ENCODE measurements at regions not wholly inside any gene's neighbourhood (a gene's known extent, or its start where the extent isn't known, plus 50 kb on each side); places are given as distances from the start of the nearest gene placed in this dataset.
"Not testable (repeated sequence)": the region's sequence is repeated elsewhere in the genome, so short reads cannot be mapped to it uniquely, and the experiment has no call there.

DNA sequence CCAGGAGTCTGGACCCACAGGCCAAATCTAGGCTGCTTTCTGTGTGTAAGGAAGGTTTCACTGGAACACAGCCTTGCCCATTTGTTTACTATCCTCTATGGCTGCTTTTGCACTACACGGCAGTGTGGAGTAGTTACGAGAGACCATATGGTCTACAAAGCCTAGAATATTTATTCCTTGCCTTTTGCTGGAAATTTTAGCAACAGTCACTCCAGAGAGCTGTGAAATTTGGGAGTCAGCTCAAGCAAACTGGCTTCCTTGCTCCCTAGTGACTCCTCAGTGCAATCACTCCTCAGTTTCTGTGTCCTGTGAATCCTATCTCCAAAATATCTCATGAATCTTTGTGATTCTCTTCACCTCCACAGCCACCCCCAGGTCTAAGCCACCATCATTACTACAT, 99.0 kb upstream of the CPEB2 start:
- Mint-ChIP-seq H3K9me3 (peaks cover 2% of the 10 kb centered on the region), H3K27me3 (peaks cover 0 to 10% of the 10 kb centered on the region in 2 donors), H3K36me3 (peaks cover under 1% of the 10 kb centered on the region), H3K4me1 (ENCODE audit: low read depth in 2 of 2) (peaks cover 6 to 7% of the 10 kb centered on the region in 2 donors), H3K27ac (no peak overlapping the region), H3K4me3 (no peak overlapping the region)
- DNase-seq (ENCODE audit: low spot score) = no peak
- ATAC-seq = no peak

- Mint-ChIP-seq H3K4me1 (ENCODE audit: low read depth in 2 of 2) (peaks cover 6 to 7% of the 10 kb centered on the region in 2 donors), H3K27ac (no peak overlapping the region), H3K4me3 (no peak overlapping the region), H3K27me3 (peaks cover 18 to 28% of the 10 kb centered on the region in 2 donors), H3K9me3 (peaks cover 2% of the 10 kb centered on the region), H3K36me3 (no peaks in the 10 kb centered on the region)
- DNase-seq (ENCODE audit: low spot score) (no peak), ATAC-seq (peak in 1 of 2 donors; percentile 44)
Measured at GRCh38 chr4:14906805-14907204, 95.5 kb upstream of the CPEB2 start.

GRCh38 chr4:14908635-14909034, 93.6 kb upstream of the CPEB2 start:
- DNase-seq (ENCODE audit: low spot score) = no peak
- no peak overlapping the region for H3K4me3 Mint-ChIP-seq
- H3K27me3 Mint-ChIP-seq = peaks cover 18 to 25% of the 10 kb centered on the region in 2 donors
- peaks cover 2% of the 10 kb centered on the region for H3K9me3 Mint-ChIP-seq
- H3K36me3 Mint-ChIP-seq = no peaks in the 10 kb centered on the region
- no peak overlapping the region for H3K27ac Mint-ChIP-seq
- no peak for ATAC-seq
- H3K4me1 Mint-ChIP-seq (ENCODE audit: low read depth in 2 of 2) = peaks cover 6 to 7% of the 10 kb centered on the region in 2 donors

GRCh38 chr4:14910411-14910810, 91.9 kb upstream of the CPEB2 start:
- Mint-ChIP-seq H3K27ac (no peak overlapping the region), H3K4me1 (ENCODE audit: low read depth in 2 of 2) (peaks cover 6 to 7% of the 10 kb centered on the region in 2 donors), H3K36me3 (no peaks in the 10 kb centered on the region), H3K9me3 (peaks cover 2% of the 10 kb centered on the region), H3K4me3 (no peak overlapping the region), H3K27me3 (peaks cover 18 to 20% of the 10 kb centered on the region in 2 donors)
- ATAC-seq (no peak), DNase-seq (ENCODE audit: low spot score) (no peak)

DNA sequence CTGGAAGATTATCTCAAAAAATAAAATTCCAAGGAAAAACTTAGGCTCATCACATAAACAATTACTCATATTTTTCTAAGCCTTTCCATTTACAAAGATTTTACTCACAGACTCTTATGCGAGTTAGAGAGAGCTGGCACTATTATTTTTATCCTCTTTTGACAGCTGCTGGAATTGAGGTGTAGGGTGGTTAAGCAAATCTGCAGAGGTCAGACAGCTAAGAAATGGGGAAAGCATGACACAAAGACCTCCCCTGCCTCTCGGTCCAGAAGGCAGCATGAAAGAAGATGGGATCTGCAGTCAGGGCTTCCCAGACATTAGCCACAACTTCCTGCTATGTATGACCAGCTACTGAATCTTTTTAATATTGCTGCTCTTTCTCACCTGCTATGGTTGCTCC, 89.9 kb upstream of the CPEB2 start:
- Mint-ChIP-seq H3K4me1 (ENCODE audit: low read depth in 2 of 2) (peaks cover 0 to 3% of the 10 kb centered on the region in 2 donors), H3K9me3 (no peaks in the 10 kb centered on the region), H3K27ac (no peak overlapping the region), H3K27me3 (peaks cover 21 to 33% of the 10 kb centered on the region in 2 donors), H3K36me3 (no peaks in the 10 kb centered on the region), H3K4me3 (no peak overlapping the region)
- no peak for DNase-seq (ENCODE audit: low spot score)
- no peak for ATAC-seq

DNA sequence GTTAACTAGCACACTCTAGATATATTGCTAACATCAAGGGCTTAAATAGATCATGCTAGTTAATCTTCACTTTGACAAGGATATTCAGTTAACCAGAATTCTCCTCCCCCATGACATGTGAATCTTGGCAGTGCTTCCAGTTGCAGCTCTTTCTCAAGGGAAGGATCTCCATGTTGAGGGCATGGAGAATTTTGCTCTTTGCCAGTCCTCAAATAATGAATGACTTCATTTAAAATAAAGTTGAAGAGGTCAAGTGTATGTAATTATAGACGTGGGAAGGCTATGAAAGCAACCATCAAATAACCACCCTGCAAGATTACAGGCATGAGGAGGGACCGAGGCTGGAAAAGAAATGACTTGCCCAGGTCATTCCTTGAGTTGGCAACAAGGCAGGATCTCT, 87.3 kb upstream of the CPEB2 start:
- H3K4me3 Mint-ChIP-seq = no peak overlapping the region
- no peak for ATAC-seq

GRCh38 chr4:14916554-14917297, 85.6 kb upstream of the CPEB2 start:
- peaks cover 3 to 12% of the 10 kb centered on the region in 2 donors for H3K27me3 Mint-ChIP-seq
- H3K4me3 Mint-ChIP-seq = no peak overlapping the region
- H3K27ac Mint-ChIP-seq = no peak overlapping the region
- no peak for DNase-seq (ENCODE audit: low spot score)
- no peak for ATAC-seq
- no peaks in the 10 kb centered on the region for H3K9me3 Mint-ChIP-seq
- H3K36me3 Mint-ChIP-seq = no peaks in the 10 kb centered on the region
- no peaks in the 10 kb centered on the region for H3K4me1 Mint-ChIP-seq (ENCODE audit: low read depth in 2 of 2)

More for the DNA sequence above, 87.3 kb upstream of the CPEB2 start:
- Mint-ChIP-seq H3K9me3 (no peaks in the 10 kb centered on the region), H3K27ac (no peak overlapping the region), H3K4me1 (ENCODE audit: low read depth in 2 of 2) (no peaks in the 10 kb centered on the region), H3K27me3 (peaks cover 11 to 22% of the 10 kb centered on the region in 2 donors), H3K36me3 (no peaks in the 10 kb centered on the region)
- DNase-seq (ENCODE audit: low spot score) = no peak

- Mint-ChIP-seq H3K36me3 (no peaks in the 10 kb centered on the region), H3K9me3 (no peaks in the 10 kb centered on the region), H3K27ac (no peak overlapping the region), H3K4me1 (ENCODE audit: low read depth in 2 of 2) (no peaks in the 10 kb centered on the region), H3K4me3 (no peak overlapping the region), H3K27me3 (peaks cover 3 to 12% of the 10 kb centered on the region in 2 donors)
- no peak for ATAC-seq
- no peak for DNase-seq (ENCODE audit: low spot score)
Measured at GRCh38 chr4:14917298-14917633, 85.0 kb upstream of the CPEB2 start.

GRCh38 chr4:14918336-14918735, 83.9 kb upstream of the CPEB2 start:
- Mint-ChIP-seq H3K27ac (no peak overlapping the region), H3K4me3 (no peak overlapping the region), H3K27me3 (peaks cover 3 to 12% of the 10 kb centered on the region in 2 donors), H3K9me3 (no peaks in the 10 kb centered on the region), H3K36me3 (no peaks in the 10 kb centered on the region), H3K4me1 (ENCODE audit: low read depth in 2 of 2) (no peaks in the 10 kb centered on the region)
- no peak for ATAC-seq
- no peak for DNase-seq (ENCODE audit: low spot score)

- H3K36me3 Mint-ChIP-seq = no peaks in the 10 kb centered on the region
- peaks cover 3 to 12% of the 10 kb centered on the region in 2 donors for H3K27me3 Mint-ChIP-seq
- H3K4me3 Mint-ChIP-seq = no peak overlapping the region
- H3K27ac Mint-ChIP-seq = no peak overlapping the region
- no peaks in the 10 kb centered on the region for H3K9me3 Mint-ChIP-seq
- ATAC-seq (peak; percentile 18 to 29), DNase-seq (ENCODE audit: low spot score) (no peak)
- no peaks in the 10 kb centered on the region for H3K4me1 Mint-ChIP-seq (ENCODE audit: low read depth in 2 of 2)
Measured at GRCh38 chr4:14919785-14920184, 82.5 kb upstream of the CPEB2 start.

- peak; percentile 11 to 58 for ATAC-seq
- no peaks in the 10 kb centered on the region for H3K36me3 Mint-ChIP-seq
- no peak for DNase-seq (ENCODE audit: low spot score)
Measured at GRCh38 chr4:14920237-14920636, 82.0 kb upstream of the CPEB2 start.

DNA sequence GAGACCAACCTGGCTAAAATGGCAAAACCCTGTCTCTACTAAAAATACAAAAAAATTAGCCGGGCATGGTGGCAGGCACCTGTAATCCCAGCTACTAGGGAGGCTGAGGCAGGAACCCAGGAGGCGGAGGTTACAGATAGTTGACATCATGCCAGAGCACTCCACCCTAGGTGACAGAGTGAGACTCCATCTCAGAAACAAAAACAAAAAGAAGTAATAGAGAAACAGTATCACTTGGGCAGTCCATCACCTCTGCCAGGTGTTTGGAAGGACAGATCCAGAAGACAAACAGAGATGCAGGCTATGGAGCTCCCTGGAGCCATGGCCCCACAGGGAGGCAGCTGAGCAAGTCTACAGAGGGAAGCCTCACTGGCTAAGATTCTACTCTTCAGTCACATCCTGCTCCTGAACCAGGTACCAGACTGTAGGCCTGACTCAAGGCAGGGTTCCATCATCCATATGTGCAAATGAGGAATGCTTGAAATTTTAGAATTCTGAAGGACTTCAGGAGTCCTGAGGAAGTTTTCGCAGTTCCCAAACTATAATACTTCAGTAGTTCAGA, 81.4 kb upstream of the CPEB2 start:
- Mint-ChIP-seq H3K27ac (no peak overlapping the region), H3K36me3 (no peaks in the 10 kb centered on the region)
- DNase-seq (ENCODE audit: low spot score) = no peak

More at GRCh38 chr4:14920237-14920636, 82.0 kb upstream of the CPEB2 start:
- no peak overlapping the region for H3K4me3 Mint-ChIP-seq
- H3K9me3 Mint-ChIP-seq = no peaks in the 10 kb centered on the region
- H3K4me1 Mint-ChIP-seq (ENCODE audit: low read depth in 2 of 2) = no peaks in the 10 kb centered on the region
- H3K27me3 Mint-ChIP-seq = peaks cover 3 to 12% of the 10 kb centered on the region in 2 donors
- no peak overlapping the region for H3K27ac Mint-ChIP-seq

GRCh38 chr4:14921781-14922180, 80.5 kb upstream of the CPEB2 start:
- not testable (repeated sequence) for H3K4me1 Mint-ChIP-seq (ENCODE audit: low read depth in 2 of 2)

More for the DNA sequence above, 81.4 kb upstream of the CPEB2 start:
- Mint-ChIP-seq H3K4me3 (no peak overlapping the region), H3K9me3 (no peaks in the 10 kb centered on the region), H3K27me3 (peaks cover 3 to 12% of the 10 kb centered on the region in 2 donors), H3K4me1 (ENCODE audit: low read depth in 2 of 2) (no peaks in the 10 kb centered on the region)
- peak; percentile 57 to 64 for ATAC-seq

GRCh38 chr4:14924076-14924811, 78.0 kb upstream of the CPEB2 start:
- Mint-ChIP-seq H3K4me3 (no peak overlapping the region), H3K36me3 (no peaks in the 10 kb centered on the region), H3K9me3 (no peaks in the 10 kb centered on the region), H3K4me1 (ENCODE audit: low read depth in 2 of 2) (no peaks in the 10 kb centered on the region), H3K27ac (no peak overlapping the region), H3K27me3 (no peaks in the 10 kb centered on the region)
- ATAC-seq (peak; percentile 35 to 41), DNase-seq (ENCODE audit: low spot score) (no peak)

More at GRCh38 chr4:14921781-14922180, 80.5 kb upstream of the CPEB2 start:
- not testable (repeated sequence) for H3K9me3 Mint-ChIP-seq; H3K27me3 Mint-ChIP-seq; ATAC-seq; H3K27ac Mint-ChIP-seq; DNase-seq (ENCODE audit: low spot score); H3K36me3 Mint-ChIP-seq; H3K4me3 Mint-ChIP-seq
